Left ventricle myocardium inferior (tissue), 1 donor: ENCODE measurements at regions not wholly inside any gene's neighbourhood (a gene's known extent, or its start where the extent isn't known, plus 50 kb on each side); places are given as distances from the start of the nearest gene placed in this dataset.

ENCODE experiments used
- DNase-seq: peaks from one replicate; pipeline ENCODE4 v3.0.0-alpha.2; 2020
- H3K27ac ChIP-seq: fragments of 200-600 bp; replicated peaks from 2 replicates; pipeline ENCODE4 v1.8.0; 2021
- H3K27me3 ChIP-seq: fragments of 200-600 bp; 2 replicates; pipeline ENCODE4 v1.8.0; 2021; ENCODE audit warnings: low read depth
- H3K36me3 ChIP-seq: fragments of 200-600 bp; 2 replicates; pipeline ENCODE4 v1.8.0; 2021
- H3K4me1 ChIP-seq: fragments of 200-600 bp; 2 replicates; pipeline ENCODE4 v1.8.0; 2021
- H3K4me3 ChIP-seq: fragments of 200-600 bp; 2 replicates; pipeline ENCODE4 v1.8.0; 2021; ENCODE audit warnings: mild to moderate bottlenecking, moderate library complexity
- H3K9me3 ChIP-seq: fragments of 200-600 bp; replicated peaks from 2 replicates; pipeline ENCODE4 v1.8.0; 2021
- CTCF ChIP-seq: fragments of 200-600 bp; IDR thresholded peaks from 2 replicates; pipeline ENCODE4 v1.8.0; 2021; ENCODE audit warnings: antibody characterized with exemption, mild to moderate bottlenecking, borderline replicate concordance
- intact Hi-C: fragments of 100-400 bp; cut with micrococcal nuclease; formaldehyde crosslinking; loops from one replicate; pipeline ENCODE4 v1.11.0; 2022
- donor health status: DM: no; HTN: yes; CAD: no; lungs with severe emphysema.

GRCh38 chr6:54778731-54779130 is 67.8 kb upstream of the FAM83B start:
- Histone ChIP-seq H3K4me1 (no peaks in the 10 kb centered on the region), H3K9me3 (no peaks in the 10 kb centered on the region), H3K27ac (no peak overlapping the region), H3K4me3 (no peak overlapping the region), H3K27me3 (no peaks in the 10 kb centered on the region), H3K36me3 (no peaks in the 10 kb centered on the region)
- TF ChIP-seq CTCF = no peak
- no peak for DNase-seq
- intact Hi-C loops = no loop called here

- no peak for TF ChIP-seq CTCF
- no peak overlapping the region for H3K4me3 ChIP-seq
- H3K9me3 ChIP-seq = peaks cover 6% of the 10 kb centered on the region
- intact Hi-C loops = no loop called here
- no peak overlapping the region for H3K27ac ChIP-seq
- DNase-seq = no peak
- H3K4me1 ChIP-seq = no peaks in the 10 kb centered on the region
- H3K36me3 ChIP-seq = no peaks in the 10 kb centered on the region
- no peaks in the 10 kb centered on the region for H3K27me3 ChIP-seq
Measured at GRCh38 chr6:54784011-54784410, 62.6 kb upstream of the FAM83B start.

GRCh38 chr6:54786154-54786553 is 60.4 kb upstream of the FAM83B start:
- no peak overlapping the region for H3K4me3 ChIP-seq
- no peak overlapping the region for H3K27ac ChIP-seq
- H3K36me3 ChIP-seq = no peaks in the 10 kb centered on the region
- H3K27me3 ChIP-seq = no peaks in the 10 kb centered on the region
- DNase-seq = no peak
- H3K4me1 ChIP-seq = no peaks in the 10 kb centered on the region
- intact Hi-C loops = no loop called here
- H3K9me3 ChIP-seq = peaks cover 12% of the 10 kb centered on the region
- no peak for TF ChIP-seq CTCF

- no peaks in the 10 kb centered on the region for H3K36me3 ChIP-seq
- H3K9me3 ChIP-seq = peaks cover 12% of the 10 kb centered on the region
- intact Hi-C loops = no loop called here
- no peak overlapping the region for H3K4me3 ChIP-seq
- TF ChIP-seq CTCF = no peak
- H3K4me1 ChIP-seq = no peaks in the 10 kb centered on the region
- DNase-seq = no peak
- H3K27ac ChIP-seq = no peak overlapping the region
- no peaks in the 10 kb centered on the region for H3K27me3 ChIP-seq
Measured at GRCh38 chr6:54787825-54788224, 58.7 kb upstream of the FAM83B start.
